ENCODE measurements at regions not wholly inside any gene's neighbourhood (a gene's known extent, or its start where the extent isn't known, plus 50 kb on each side); places are given as distances from the start of the nearest gene placed in this dataset.

DNA sequence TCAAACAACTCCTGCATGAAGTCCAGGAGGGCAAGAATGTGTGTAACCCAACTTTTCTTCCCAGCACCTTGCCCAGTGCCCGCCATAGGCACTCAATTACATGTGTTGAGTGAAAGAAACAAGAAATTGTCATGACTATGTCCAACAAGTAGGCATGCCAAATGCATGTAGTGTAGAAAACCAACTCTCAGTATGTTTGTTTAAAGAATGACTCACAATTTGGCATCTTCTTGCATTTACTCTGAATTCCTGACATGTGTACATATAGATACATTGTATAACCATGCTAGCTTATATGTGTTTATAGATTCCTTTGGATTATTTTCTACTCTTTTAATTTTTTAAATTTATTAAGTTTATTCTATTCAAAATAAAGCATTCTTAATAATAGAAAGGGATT lies 305.0 kb downstream of the EFNB2 start:
- DNase-seq: no peak

DNA sequence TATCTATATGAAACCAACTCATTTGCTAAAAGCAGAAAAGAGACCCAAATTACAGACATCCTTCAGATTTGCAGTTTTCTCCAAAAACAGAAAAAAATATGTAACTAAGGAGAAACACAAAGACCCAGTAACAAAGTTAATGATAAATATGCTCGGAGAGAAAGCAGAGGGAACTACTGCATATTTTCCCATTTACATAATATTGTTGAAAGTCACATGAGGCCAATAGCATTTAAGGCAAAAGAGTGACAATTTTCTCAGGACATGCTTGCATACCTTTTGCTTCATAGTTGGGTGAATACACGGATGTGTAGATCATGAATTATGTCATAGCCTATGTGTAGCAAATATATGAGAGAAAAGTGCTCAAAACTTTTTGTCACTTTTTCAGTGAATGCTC lies 310.3 kb downstream of the EFNB2 start:
- no peak for DNase-seq

DNA sequence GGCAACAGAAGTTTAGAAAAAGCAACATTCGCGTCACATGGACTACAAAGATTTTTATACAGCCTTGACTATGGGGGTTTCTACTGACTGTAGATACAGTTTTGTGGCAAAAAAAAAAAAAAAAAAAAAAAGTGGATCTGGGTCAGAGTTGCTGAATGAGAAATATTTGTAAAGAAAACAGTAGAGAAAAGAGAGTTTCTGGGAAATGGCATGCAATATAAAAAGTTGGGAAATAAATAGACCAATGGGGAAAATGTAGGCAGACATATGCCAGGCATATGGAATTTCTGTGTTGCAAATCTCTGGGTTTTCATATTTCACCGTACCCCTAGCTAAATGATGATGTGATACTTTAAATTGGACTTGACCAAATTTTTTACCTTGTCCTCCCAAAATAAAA lies 315.3 kb downstream of the EFNB2 start:
- DNase-seq: no peak

DNA sequence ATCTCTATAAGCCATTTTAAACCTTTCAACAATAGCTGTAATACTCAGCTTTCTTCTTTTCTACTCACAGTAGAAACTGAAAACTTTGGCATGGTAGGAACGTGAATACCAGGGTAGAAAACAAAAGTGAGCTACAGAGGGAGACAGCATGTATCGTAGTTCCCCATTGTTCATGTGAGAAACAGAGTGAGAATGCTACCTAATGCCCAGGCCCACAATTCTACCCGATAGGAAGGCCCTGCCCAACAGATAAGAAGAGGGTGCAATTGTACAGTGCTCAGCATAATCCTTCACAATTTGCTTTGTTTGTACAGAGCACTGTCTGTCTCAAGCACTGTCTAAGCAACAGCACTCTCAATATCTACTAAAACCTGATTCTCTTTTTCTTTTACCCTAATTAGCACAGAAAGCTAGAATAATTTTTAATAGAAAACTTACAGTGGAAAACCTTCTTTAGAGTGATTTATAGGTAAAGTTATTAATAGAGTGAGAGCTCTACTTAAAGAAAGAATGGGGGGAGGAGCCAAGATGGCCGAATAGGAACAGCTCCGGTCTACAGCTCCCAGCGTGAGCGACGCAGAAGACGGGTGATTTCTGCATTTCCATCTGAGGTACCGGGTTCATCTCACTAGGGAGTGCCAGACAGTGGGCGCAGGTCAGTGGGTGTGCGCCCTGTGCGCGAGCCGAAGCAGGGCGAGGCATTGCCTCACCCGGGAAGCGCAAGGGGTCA lies 322.3 kb downstream of the EFNB2 start:
- no peak for DNase-seq

DNA sequence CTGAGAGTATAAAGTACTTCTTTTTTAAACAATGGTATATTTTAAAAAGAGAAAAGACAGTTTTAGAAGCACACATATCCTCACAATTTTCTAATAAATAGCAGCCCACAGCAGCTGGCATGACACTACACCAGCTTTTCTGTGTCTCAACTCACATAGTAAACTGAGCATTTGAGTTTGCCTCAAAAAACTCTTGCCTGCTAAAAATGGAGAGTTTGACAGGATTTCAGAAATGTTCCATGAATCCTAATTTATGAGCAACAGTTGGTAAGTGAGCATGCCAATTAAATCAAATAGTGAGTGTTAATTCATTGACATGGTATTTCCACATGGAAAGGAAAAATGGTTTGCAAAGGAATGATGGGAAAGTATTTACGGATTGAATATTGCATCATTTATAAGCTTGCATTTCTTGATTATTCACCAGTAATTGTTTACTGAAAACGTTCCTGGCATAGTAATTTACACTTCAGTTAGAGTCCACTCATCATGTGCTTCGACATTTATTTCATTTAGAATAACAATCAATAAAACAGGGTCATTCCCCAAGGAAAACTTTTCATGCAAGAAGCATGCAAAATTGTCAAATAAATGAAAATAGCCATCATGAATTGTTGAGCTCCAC lies 323.0 kb downstream of the EFNB2 start:
- DNase-seq: no peak

DNA sequence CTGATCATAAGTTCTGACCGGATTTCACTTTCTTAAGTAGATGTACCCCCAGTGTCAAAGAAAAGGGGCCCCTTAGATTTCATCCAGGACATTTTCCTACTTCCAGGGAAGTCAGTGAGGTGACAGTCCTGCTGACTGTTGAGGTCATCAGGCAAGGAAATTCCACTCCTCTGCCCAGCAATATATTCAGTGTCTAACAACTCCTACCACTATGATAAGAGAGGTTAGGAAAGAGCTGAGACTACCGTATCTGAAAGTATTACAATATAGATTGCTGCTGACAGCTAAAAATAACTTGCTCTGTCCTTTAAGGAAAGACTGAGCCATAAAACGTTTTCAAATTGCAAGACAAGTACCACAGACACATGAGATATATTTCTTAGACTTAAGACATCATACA lies 325.1 kb downstream of the EFNB2 start:
- no peak for DNase-seq

DNA sequence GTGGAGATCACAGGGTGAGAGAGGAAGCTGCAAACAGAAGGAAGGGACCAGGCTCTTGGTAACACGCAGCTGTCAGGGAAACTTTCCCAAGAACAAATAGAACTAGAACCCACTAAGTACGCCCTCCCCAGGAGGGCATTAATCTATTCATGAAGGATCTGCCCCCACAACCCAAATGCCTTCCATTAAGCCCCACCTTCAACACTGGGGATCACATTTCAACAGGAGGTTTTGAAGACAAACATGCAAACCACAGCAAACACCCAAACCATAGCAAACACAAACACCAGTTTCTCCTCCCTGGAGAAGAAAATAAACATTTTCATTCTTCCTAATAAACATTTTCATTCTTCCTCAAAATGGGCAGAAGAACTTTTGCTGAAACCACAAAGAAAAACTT lies 329.6 kb downstream of the EFNB2 start:
- no peak for DNase-seq

DNA sequence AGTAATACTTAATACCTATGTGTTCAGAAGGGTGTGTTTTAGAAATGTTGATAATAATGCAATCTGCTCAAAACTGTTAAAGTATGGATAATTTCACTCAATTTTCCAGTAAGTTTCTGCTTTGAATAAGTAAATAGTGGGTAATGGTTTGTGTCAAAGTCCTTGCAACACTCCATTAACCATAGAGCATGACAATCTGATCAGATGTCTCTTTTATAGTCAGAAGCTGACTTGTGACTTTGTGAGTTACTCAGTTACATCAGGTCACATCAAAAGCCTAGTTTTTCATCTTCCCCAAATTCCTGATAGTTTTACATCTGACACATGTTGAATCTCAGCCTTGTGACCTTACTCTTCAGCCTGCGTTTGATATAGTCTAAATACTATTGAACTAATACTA lies 338.0 kb downstream of the EFNB2 start:
- DNase-seq: no peak

DNA sequence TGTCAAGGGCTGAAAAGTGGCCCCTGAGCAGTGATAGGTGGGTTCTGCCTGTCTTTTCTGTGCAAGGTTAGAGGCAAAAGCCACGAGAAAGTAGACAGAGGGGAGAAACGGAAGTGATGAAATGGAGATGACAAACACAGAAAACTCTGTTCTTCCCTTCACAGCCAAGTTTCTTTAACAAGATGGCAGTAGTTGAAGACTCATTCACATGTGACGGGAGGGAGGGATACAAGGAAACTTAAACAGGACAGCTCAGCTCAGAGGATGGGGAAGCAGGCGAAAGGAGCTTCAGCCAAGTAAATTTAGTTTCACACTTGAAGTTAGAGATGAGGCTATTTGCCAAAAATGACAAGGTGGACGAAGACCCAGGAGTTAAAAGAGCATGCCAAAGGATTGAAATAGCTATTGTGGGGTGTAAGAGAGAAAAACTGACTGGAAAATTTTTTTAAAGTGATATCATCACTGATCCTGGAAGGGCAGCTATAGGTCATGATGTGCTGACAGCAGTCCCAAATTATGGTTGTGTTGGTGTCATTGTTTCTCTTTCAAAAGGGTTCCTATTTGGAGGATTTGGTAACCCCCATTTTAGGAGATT lies 347.9 kb downstream of the EFNB2 start:
- DNase-seq: no peak

DNA sequence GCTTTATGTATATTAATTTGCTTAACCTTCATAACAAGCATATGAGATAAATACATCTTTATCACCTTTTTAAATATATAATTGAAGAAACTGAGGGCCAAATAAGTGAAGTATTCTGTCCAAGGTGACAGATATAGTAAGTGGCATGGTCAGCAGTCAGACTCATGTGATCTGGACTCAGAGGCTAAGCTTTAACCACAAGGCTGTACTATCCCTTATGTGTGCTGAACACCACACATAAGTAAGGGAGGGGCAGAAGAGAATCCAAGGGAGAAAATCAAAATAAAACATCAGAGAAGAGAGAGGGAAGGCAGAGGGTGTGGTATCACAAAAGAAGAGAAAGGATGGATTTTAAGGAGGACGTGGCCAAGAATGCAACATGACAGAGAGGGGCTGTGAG lies 348.4 kb downstream of the EFNB2 start:
- DNase-seq: no peak

DNA sequence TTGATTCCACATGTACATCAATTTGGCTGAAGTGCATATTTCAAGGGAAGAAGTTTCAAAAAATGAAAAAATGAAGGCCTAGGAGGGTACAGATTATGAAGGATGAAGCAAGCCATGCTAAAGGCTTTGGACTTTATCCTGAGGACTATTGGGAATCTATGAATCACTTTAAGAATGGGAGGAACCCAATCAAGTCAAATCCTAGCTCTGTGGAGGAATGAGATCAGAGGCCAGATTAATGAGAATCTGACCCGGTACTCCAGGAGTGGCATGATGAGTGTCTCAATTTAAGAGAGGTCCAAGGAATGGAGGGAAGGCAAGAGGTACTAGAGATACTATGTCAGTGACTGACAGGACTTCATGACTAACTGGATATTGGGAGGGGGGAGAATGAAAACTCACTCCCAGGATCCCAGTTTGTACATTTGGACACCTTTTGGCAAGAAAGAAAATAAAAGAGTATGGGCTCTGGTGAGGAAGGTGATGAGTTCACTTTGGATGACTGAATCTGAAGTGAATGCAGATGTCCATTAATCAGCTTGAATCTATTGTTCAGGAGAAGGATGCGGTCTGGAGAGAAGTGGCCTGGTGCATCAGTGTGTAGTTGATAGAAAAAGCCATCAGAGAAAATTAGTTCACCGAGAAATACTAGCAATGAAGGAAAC lies 349.0 kb downstream of the EFNB2 start:
- no peak for DNase-seq

DNA sequence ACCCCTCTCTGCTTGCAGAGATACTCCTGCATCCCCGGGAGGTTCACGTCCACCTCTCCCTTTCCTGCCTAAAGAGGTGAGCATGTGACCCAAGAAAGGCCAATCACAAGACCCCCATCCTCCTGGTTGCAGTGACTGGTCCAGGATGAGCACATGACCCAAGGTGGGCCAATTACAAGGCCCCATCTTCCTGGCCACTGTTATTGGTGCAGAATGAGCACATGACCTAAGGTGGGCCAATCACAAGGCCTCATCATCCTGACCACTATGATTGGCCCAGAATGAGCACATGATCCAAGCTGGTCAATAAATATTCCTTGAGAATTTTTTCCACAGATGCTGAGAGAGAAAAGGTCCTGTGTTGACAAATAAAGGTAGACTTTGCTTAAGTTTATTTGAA lies 350.7 kb downstream of the EFNB2 start:
- DNase-seq: no peak

DNA sequence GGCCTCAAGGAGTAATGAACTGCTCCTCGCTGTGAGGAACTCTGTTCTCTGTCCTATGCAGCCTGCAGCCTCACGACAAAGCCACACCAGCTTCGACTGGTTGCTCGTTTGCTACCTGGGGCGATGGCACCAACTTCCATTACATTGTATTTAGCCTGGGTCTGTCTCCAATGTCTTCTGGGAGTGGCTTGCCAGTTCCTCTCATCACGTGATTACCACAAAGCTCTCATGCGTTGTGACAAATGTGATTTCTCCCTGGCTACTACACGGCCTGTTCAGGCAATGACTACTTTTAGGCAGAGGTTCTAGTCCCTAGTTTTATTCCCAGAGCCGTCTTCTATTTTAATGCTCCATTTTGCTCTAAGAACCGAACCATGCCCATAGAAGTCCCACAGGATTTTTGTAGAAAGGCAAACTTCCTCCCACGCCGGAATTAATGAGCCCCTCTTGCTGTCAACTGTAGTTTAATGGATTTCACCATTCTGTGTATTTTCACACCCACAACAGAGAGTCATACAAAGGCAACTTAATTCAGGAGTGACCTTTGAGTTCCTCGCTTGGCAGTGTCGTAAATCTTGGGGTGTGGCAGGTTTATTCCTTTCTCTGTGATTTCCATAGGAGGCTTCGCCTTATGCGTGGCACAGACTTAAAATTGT lies 351.9 kb downstream of the EFNB2 start:
- no peak for DNase-seq

DNA sequence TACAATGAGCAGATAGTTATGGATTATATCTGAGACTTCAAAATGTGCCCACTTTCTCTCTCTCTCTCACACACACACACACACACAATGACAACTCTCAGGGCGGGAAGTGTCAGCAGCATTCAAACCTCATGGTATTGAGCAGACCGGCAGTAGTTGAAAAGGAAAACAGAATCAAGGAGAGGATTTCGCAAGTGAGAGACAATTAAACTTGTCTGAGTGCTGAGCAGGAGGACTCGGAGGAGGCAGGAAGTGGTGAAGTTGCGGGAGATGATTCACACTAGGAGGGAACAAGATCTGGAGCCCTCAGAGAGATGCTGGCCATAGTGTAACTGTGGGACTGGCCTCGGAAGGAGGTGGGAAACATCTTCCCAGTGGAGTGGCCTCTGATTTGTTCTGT lies 353.1 kb downstream of the EFNB2 start:
- no peak for DNase-seq

DNA sequence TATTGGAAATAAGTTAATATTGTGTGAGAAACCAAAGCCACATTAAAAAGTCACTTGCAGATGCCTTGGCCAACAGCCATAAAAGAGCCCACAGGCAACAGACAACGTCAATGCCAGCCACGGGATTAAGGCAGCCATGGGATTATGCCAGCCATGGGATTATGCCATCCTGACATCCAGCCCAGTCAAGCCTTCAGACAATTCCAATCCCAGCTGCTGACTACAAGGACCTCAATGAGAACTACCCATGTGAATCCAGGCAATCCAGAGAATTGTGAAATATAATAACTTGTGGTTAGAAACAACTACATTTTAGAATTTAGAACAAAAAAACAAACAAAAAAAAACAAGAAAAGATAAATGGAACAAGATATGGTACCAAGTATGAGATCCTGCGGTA lies 356.6 kb downstream of the EFNB2 start:
- DNase-seq: no peak

DNA sequence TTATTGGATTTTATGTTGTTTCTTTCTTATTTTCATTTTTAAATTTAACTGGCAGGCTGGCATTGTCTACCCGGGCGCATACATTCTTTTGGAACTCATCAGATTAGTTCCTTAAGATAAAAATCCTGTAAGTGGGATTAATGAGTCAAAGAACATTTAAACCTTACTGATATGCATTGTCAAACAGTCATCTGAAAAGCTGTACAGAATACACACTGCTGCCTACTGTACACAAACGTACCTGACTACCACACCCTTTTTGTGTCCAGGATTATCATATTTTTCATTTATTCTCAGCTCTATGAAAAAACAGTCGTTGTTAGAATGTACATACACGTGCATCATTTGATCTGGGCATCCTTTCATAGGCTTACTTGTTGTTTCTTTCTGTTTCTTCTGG lies 358.3 kb downstream of the EFNB2 start:
- no peak for DNase-seq

DNA sequence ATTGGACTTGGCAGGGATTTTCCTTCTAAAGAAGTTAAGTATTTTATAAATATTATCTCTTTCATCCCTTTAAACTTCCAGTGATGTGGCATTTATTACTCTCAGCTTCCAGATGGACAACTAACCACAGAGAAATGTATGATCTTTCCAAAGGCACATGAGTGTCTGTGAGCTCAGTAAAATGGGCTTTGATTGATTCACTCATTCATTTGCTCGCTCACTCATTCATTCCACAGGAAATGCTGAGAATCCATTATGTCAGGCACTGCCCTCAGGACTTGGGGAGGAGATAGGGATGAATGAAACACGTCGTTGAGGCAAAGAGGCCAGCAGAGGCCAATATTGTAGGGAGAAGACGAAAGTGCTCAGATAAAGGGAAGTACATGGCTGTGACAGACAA lies 359.3 kb downstream of the EFNB2 start:
- DNase-seq: no peak

DNA sequence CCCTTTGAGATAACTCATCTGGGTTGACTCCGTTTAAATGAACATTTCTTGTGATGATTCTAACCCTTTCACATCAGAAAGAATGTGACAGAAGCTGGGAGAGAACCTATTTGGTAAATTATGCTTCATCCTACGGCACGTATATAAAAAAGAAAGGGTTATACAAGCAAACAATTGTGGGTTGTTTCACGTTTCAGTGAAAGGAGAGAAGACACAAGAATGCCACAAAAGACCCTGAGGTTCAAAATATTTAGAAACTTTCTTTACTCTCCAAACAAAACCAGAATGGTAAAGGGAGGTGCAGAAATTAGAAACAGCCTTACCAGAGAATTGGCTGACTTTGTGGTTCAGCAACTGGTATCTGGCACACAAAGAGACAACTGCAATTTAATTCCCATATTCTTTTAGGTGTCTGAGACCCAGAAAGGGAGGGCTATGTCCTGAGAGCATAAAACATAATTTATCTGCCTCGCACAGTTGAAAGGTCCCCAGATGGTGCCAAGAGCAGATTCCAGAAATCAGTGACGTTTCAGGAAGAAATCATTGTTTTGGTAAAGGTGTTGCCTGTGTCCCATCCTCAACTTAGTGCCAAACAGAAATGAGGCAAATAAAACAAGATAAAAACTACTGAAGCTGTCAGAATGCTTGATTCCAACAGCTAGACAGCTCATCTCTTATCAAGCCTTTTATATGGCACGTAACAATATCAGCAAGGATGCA lies 361.4 kb downstream of the EFNB2 start:
- no peak for DNase-seq

DNA sequence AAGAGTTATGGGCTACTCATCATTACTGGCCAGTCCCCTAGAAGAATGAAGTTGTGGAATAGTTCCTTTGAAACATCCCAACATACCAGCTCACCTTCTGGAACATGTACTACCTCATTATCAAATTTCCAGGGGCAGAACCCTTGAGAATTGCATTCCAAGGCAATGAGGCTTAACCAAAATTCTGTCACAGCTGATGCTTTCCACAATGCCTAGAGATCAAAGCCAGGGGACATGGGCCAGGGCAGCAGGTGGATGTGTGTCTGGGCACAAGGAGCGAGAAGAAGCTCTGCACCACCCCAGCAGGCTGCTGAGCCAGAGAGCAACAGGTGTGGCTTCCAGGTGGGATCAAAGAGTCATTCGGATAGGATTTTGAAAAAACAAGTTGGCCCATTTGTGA lies 362.1 kb downstream of the EFNB2 start:
- DNase-seq: no peak

DNA sequence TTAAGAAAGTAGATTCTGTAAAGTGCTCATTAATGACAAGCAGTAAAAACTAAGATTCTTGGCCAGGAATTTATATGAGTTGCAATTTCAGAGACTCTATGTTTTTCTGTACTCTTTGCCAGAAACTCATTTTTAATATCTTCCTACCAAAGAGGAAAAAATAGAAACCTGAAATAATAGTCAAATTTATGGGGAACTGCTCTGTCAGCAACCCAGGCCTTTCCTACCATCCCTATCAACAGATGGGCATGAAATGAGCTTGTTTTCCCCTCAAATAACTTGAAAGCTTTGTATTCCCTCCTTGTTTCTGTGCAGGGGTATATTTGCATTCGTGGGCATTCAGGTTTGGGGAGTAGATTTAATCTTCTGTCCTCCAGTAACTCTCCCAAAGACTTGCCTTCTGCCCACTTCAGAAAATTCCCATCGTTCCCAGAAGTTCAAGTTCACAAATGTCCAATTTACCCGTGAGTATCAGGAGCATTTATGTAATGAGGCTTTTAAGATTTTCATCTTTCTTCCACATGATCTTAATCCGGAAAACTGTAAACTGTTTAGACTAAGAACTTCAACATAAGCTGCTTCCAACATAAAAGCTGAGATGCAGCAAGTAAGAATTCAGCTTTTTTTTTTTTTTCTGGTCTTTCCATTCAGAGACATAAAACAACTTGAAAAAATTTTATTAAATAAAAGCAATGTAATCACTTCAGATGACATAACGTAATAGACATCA lies 363.1 kb downstream of the EFNB2 start:
- DNase-seq: no peak

DNA sequence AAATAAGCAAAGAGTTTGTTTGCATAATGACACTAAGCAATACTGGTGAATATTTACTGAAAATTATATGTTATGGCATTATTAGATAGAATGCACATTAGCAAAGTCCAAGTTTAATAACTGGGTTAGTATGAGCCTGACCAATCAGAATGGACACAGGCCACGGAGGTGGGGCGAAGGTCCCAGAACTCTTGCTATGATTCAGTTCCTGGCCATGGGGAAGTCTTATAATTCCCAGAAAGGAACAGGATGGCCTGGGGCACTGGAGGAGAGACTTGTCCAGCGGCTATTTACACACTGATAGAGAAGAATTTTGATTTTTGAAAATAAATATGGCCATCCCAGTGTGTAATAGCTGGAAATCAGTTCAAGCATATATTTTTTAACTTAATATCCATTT lies 372.0 kb downstream of the EFNB2 start:
- no peak for DNase-seq

DNA sequence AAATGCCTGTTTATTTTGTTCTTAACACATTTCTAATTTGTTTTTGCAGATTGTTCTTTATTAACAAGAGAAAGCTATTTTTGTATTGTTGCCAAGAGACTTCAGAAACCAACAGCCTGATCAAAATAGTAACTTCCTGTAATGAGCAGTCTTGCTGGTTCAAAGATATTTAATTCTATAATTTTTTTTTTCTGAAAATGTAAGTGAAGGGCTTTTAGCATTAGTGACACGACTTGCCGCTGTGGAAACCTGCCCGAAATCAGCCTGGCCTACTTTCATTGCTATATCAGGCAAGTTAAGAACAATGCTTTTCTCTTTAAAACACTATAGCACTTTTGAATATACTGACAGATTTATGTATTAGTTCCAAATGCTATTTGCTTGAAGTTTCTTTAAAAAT lies 374.3 kb downstream of the EFNB2 start:
- no peak for DNase-seq
